Stimulated activated naive B cell treated with anti-CD40 and anti-IgM and Interleukin-4, amounts not matched to agents 10 μg/mL and 1 μg/mL and 100 μg/mL, for 72 hours (primary cell): ENCODE measurements at regions not wholly inside any gene's neighbourhood (a gene's known extent, or its start where the extent isn't known, plus 50 kb on each side); places are given as distances from the start of the nearest gene placed in this dataset.
"Not testable (repeated sequence)": the region's sequence is repeated elsewhere in the genome, so short reads cannot be mapped to it uniquely, and the experiment has no call there.

Source experiments
- ATAC-seq, 2 donors: fragments of 150-1000 bp; cut with Tn5 transposase; replicated peaks; 2 replicates each; pipeline ENCODE4 v1.10.0; 2021; ENCODE audit warnings: moderate library complexity in 1 of 2
- DNase-seq: peaks from one replicate; pipeline ENCODE4 v3.0.0; 2021
- H3K27ac Mint-ChIP-seq: one replicate; pipeline ENCODE4 v1.8.0; 2022; ENCODE audit warnings: mild to moderate bottlenecking, mixed read lengths
- H3K27me3 Mint-ChIP-seq, 2 donors: one replicate each; pipeline ENCODE4 v1.8.0; 2022; ENCODE audit warnings: mixed read lengths in 2 of 2
- H3K36me3 Mint-ChIP-seq, 2 donors: one replicate each; pipeline ENCODE4 v1.8.0; 2022; ENCODE audit warnings: mixed read lengths in 2 of 2, mild to moderate bottlenecking in 1 of 2
- H3K4me1 Mint-ChIP-seq, 2 donors: one replicate each; pipeline ENCODE4 v1.8.0; 2022; ENCODE audit warnings: mixed read lengths in 2 of 2, mild to moderate bottlenecking in 1 of 2
- H3K4me3 Mint-ChIP-seq, 2 donors: one replicate each; pipeline ENCODE4 v1.8.0; 2022; ENCODE audit warnings: mild to moderate bottlenecking in 2 of 2, mixed read lengths in 2 of 2, moderate library complexity in 1 of 2
- H3K9me3 Mint-ChIP-seq, 2 donors: one replicate each; pipeline ENCODE4 v1.8.0; 2022; ENCODE audit warnings: mixed read lengths in 2 of 2, mild to moderate bottlenecking in 1 of 2

GRCh38 chr6:86619428-86619827 lies 317.9 kb upstream of the HTR1E start:
- DNase-seq (no peak), ATAC-seq (no peak)
- no peak overlapping the region for H3K27ac Mint-ChIP-seq
- no peaks in the 10 kb centered on the region for H3K4me1 Mint-ChIP-seq
- no peaks in the 10 kb centered on the region for H3K27me3 Mint-ChIP-seq
- no peak overlapping the region for H3K4me3 Mint-ChIP-seq
- no peaks in the 10 kb centered on the region for H3K36me3 Mint-ChIP-seq
- H3K9me3 Mint-ChIP-seq = peaks cover 4 to 15% of the 10 kb centered on the region in 2 donors

GRCh38 chr6:86615299-86615698 lies 322.0 kb upstream of the HTR1E start:
- no peaks in the 10 kb centered on the region for H3K27me3 Mint-ChIP-seq
- ATAC-seq (no peak), DNase-seq (no peak)
- H3K9me3 Mint-ChIP-seq = peaks cover 0 to 5% of the 10 kb centered on the region in 2 donors
- no peak overlapping the region for H3K4me3 Mint-ChIP-seq
- no peaks in the 10 kb centered on the region for H3K36me3 Mint-ChIP-seq
- H3K4me1 Mint-ChIP-seq = no peaks in the 10 kb centered on the region
- no peak overlapping the region for H3K27ac Mint-ChIP-seq

GRCh38 chr6:86609549-86610388 lies 327.6 kb upstream of the HTR1E start:
- Mint-ChIP-seq H3K27me3 (no peaks in the 10 kb centered on the region), H3K4me1 (no peaks in the 10 kb centered on the region), H3K36me3 (no peaks in the 10 kb centered on the region), H3K9me3 (peaks cover 1 to 4% of the 10 kb centered on the region in 2 donors), H3K27ac (no peak overlapping the region), H3K4me3 (no peak overlapping the region)
- ATAC-seq (no peak), DNase-seq (no peak)

- H3K27me3 Mint-ChIP-seq, H3K27ac Mint-ChIP-seq, H3K4me3 Mint-ChIP-seq, H3K9me3 Mint-ChIP-seq, DNase-seq, H3K36me3 Mint-ChIP-seq, H3K4me1 Mint-ChIP-seq, ATAC-seq: not testable (repeated sequence)
Observed at GRCh38 chr6:86603364-86603763, 334.0 kb upstream of the HTR1E start.

GRCh38 chr6:86602093-86602492 lies 335.2 kb upstream of the HTR1E start:
- not testable (repeated sequence) for ATAC-seq, H3K27me3 Mint-ChIP-seq, H3K4me1 Mint-ChIP-seq, DNase-seq, H3K36me3 Mint-ChIP-seq, H3K9me3 Mint-ChIP-seq, H3K4me3 Mint-ChIP-seq, H3K27ac Mint-ChIP-seq

GRCh38 chr6:86598969-86599368 lies 338.4 kb upstream of the HTR1E start:
- H3K36me3 Mint-ChIP-seq, H3K27me3 Mint-ChIP-seq: not testable (repeated sequence)

GRCh38 chr6:86595641-86596040 lies 341.7 kb upstream of the HTR1E start:
- Mint-ChIP-seq H3K27me3 (no peaks in the 10 kb centered on the region), H3K9me3 (no peaks in the 10 kb centered on the region), H3K4me1 (no peaks in the 10 kb centered on the region), H3K36me3 (no peaks in the 10 kb centered on the region), H3K4me3 (no peak overlapping the region), H3K27ac (no peak overlapping the region)
- DNase-seq (no peak), ATAC-seq (no peak)

More at GRCh38 chr6:86598969-86599368, 338.4 kb upstream of the HTR1E start:
- not testable (repeated sequence) for H3K4me3 Mint-ChIP-seq, H3K9me3 Mint-ChIP-seq, DNase-seq, ATAC-seq, H3K4me1 Mint-ChIP-seq, H3K27ac Mint-ChIP-seq

- H3K27ac Mint-ChIP-seq = no peak overlapping the region
- no peak for DNase-seq
- no peak for ATAC-seq
- H3K27me3 Mint-ChIP-seq = no peaks in the 10 kb centered on the region
- no peaks in the 10 kb centered on the region for H3K4me1 Mint-ChIP-seq
- H3K4me3 Mint-ChIP-seq = no peak overlapping the region
- H3K36me3 Mint-ChIP-seq = no peaks in the 10 kb centered on the region
- peaks cover 9 to 19% of the 10 kb centered on the region in 2 donors for H3K9me3 Mint-ChIP-seq
Observed at GRCh38 chr6:86586195-86586594, 351.1 kb upstream of the HTR1E start.

- DNase-seq (no peak), ATAC-seq (no peak)
- Mint-ChIP-seq H3K4me1 (no peaks in the 10 kb centered on the region), H3K4me3 (no peak overlapping the region), H3K36me3 (no peaks in the 10 kb centered on the region), H3K9me3 (peaks cover 25 to 34% of the 10 kb centered on the region in 2 donors), H3K27ac (no peak overlapping the region), H3K27me3 (no peaks in the 10 kb centered on the region)
Observed at GRCh38 chr6:86581833-86582232, 355.5 kb upstream of the HTR1E start.

- Mint-ChIP-seq H3K9me3 (peaks cover 9 to 10% of the 10 kb centered on the region in 2 donors), H3K36me3 (no peaks in the 10 kb centered on the region), H3K27ac (no peak overlapping the region), H3K4me3 (no peak overlapping the region), H3K27me3 (no peaks in the 10 kb centered on the region), H3K4me1 (no peaks in the 10 kb centered on the region)
- DNase-seq (no peak), ATAC-seq (no peak)
Observed at GRCh38 chr6:86563197-86563596, 374.1 kb upstream of the HTR1E start.

GRCh38 chr6:86558318-86558717 lies 379.0 kb upstream of the HTR1E start:
- no peak for ATAC-seq
- H3K9me3 Mint-ChIP-seq = peaks cover 4 to 5% of the 10 kb centered on the region in 2 donors

GRCh38 chr6:86537292-86537861 lies 400.0 kb upstream of the HTR1E start:
- no peak for DNase-seq
- Mint-ChIP-seq H3K27me3 (no peaks in the 10 kb centered on the region), H3K4me3 (no peak overlapping the region), H3K9me3 (peaks cover 0 to 4% of the 10 kb centered on the region in 2 donors), H3K27ac (no peak overlapping the region), H3K4me1 (no peaks in the 10 kb centered on the region), H3K36me3 (no peaks in the 10 kb centered on the region)
- no peak for ATAC-seq

More at GRCh38 chr6:86558318-86558717, 379.0 kb upstream of the HTR1E start:
- Mint-ChIP-seq H3K36me3 (no peaks in the 10 kb centered on the region), H3K27ac (no peak overlapping the region), H3K4me1 (no peaks in the 10 kb centered on the region), H3K4me3 (no peak overlapping the region), H3K27me3 (no peaks in the 10 kb centered on the region)
- DNase-seq = no peak

GRCh38 chr6:86536121-86536520 lies 401.2 kb upstream of the HTR1E start:
- Mint-ChIP-seq H3K9me3 (peaks cover 0 to 4% of the 10 kb centered on the region in 2 donors), H3K27ac (no peak overlapping the region), H3K4me3 (no peak overlapping the region), H3K4me1 (no peaks in the 10 kb centered on the region), H3K36me3 (no peaks in the 10 kb centered on the region), H3K27me3 (no peaks in the 10 kb centered on the region)
- DNase-seq = no peak
- no peak for ATAC-seq

- no peak for DNase-seq
- no peak overlapping the region for H3K27ac Mint-ChIP-seq
- H3K36me3 Mint-ChIP-seq = no peaks in the 10 kb centered on the region
- H3K4me3 Mint-ChIP-seq = no peak overlapping the region
- no peaks in the 10 kb centered on the region for H3K9me3 Mint-ChIP-seq
- H3K4me1 Mint-ChIP-seq = no peaks in the 10 kb centered on the region
- no peaks in the 10 kb centered on the region for H3K27me3 Mint-ChIP-seq
- ATAC-seq = no peak
Observed at GRCh38 chr6:86535100-86535499, 402.2 kb upstream of the HTR1E start.

- H3K27ac Mint-ChIP-seq = no peak overlapping the region
- H3K27me3 Mint-ChIP-seq = no peaks in the 10 kb centered on the region
- H3K9me3 Mint-ChIP-seq = peaks cover 3 to 8% of the 10 kb centered on the region in 2 donors
- no peaks in the 10 kb centered on the region for H3K4me1 Mint-ChIP-seq
- no peaks in the 10 kb centered on the region for H3K36me3 Mint-ChIP-seq
- no peak for DNase-seq
- no peak for ATAC-seq
- H3K4me3 Mint-ChIP-seq = no peak overlapping the region
Observed at GRCh38 chr6:86529635-86530034, 407.7 kb upstream of the HTR1E start.
